T-cell (primary cell): ENCODE measurements at regions not wholly inside any gene's neighbourhood (a gene's known extent, or its start where the extent isn't known, plus 50 kb on each side); places are given as distances from the start of the nearest gene placed in this dataset.

Experiments used
- ATAC-seq, 4 experiments: fragments of 200-7000 bp in 3 of 4; fragments of 150-1000 bp in 1 of 4; cut with Tn5 transposase; replicated peaks in 1 of 4; 1 replicate in 3 of 4; 2 replicates in 1 of 4; pipeline ENCODE4 v1.10.0; 2021; ENCODE audit warnings: moderate library complexity in 3 of 4, mild to moderate bottlenecking in 2 of 4, moderate number of reproducible peaks in 1 of 4
- CTCF ChIA-PET, 2 donors: fragments of 300-600 bp; sonication (Branson Sonifier 250); formaldehyde crosslinking; loops; one replicate each; lab custom pipeline; 2022; ENCODE audit warnings: antibody characterized with exemption in 2 of 2; lab: Charles Lee
- POLR2A ChIA-PET, 2 donors: fragments of 300-600 bp; sonication (Branson Sonifier 250); formaldehyde crosslinking; loops; one replicate each; lab custom pipeline; 2022; ENCODE audit warnings: antibody characterized with exemption in 2 of 2; lab: Charles Lee
- DNase-seq, 35 experiments: peaks; one replicate each; pipeline versions ENCODE4 v3.0.0 to v3.0.0-alpha.2; 2013 to 2023
- H3K27ac ChIP-seq: one replicate; pipeline ENCODE4 v1.5.1; 2013; ENCODE audit warnings: low read length
- H3K27me3 ChIP-seq, 2 experiments: replicated peaks in 1 of 2; 1 replicate in 1 of 2; 2 replicates in 1 of 2; pipeline versions ENCODE4 v1.6.1 to v1.7.0; 2013; ENCODE audit warnings: low read length in 1 of 2, mixed read lengths in 1 of 2; ENCODE audit not compliant: control insufficient read depth in 2 of 2, insufficient read depth in 2 of 2; ENCODE audit errors: extremely low read depth in 1 of 2
- H3K36me3 ChIP-seq, 2 donors: 1 replicate in 1 of 2; 2 replicates in 1 of 2; pipeline versions ENCODE4 v1.6.1 to v1.7.0; 2013; ENCODE audit warnings: low read length in 1 of 2; ENCODE audit not compliant: control insufficient read depth in 2 of 2, insufficient read depth in 1 of 2; ENCODE audit errors: extremely low read depth in 1 of 2
- H3K4me1 ChIP-seq, 2 experiments: 1 replicate in 1 of 2; 2 replicates in 1 of 2; pipeline versions ENCODE4 v1.6.1 to v1.7.0; 2013; ENCODE audit warnings: low read length in 2 of 2, mixed read lengths in 1 of 2; ENCODE audit not compliant: insufficient read depth in 2 of 2, control insufficient read depth in 1 of 2; ENCODE audit errors: extremely low read depth in 1 of 2
- H3K4me3 ChIP-seq, 2 donors: 1 replicate in 1 of 2; 2 replicates in 1 of 2; pipeline versions ENCODE4 v1.5.1 to v1.7.0; 2013; ENCODE audit warnings: mild to moderate bottlenecking in 2 of 2, low read length in 1 of 2, moderate library complexity in 1 of 2; ENCODE audit not compliant: control insufficient read depth in 1 of 2; ENCODE audit errors: extremely low read depth in 1 of 2
- H3K9me3 ChIP-seq: 2 replicates; pipeline ENCODE4 v1.7.0; 2013
- H3K27ac Mint-ChIP-seq, 2 donors: one replicate each; pipeline ENCODE4 v1.8.0; 2020 to 2021; ENCODE audit warnings: mild to moderate bottlenecking in 2 of 2, mixed read lengths in 2 of 2
- H3K27me3 Mint-ChIP-seq, 2 donors: one replicate each; pipeline ENCODE4 v1.8.0; 2021 to 2022; ENCODE audit warnings: mixed read lengths in 2 of 2
- H3K36me3 Mint-ChIP-seq: one replicate; pipeline ENCODE4 v1.8.0; 2021; ENCODE audit warnings: mixed read lengths
- H3K4me1 Mint-ChIP-seq, 3 donors: one replicate each; pipeline ENCODE4 v1.8.0; 2020 to 2022; ENCODE audit warnings: mixed read lengths in 3 of 3, mild to moderate bottlenecking in 1 of 3
- H3K4me3 Mint-ChIP-seq, 3 donors: one replicate each; pipeline ENCODE4 v1.8.0; 2020 to 2022; ENCODE audit warnings: mild to moderate bottlenecking in 3 of 3, mixed read lengths in 3 of 3, moderate library complexity in 3 of 3
- H3K9me3 Mint-ChIP-seq, 3 donors: one replicate each; pipeline ENCODE4 v1.8.0; 2020 to 2022; ENCODE audit warnings: mixed read lengths in 3 of 3
- WGBS: methylation state at CpG from one replicate; pipeline ENCODE4 v1.1.5; 2013; ENCODE audit warnings: missing lambda C conversion rate; ENCODE audit not compliant: insufficient coverage; 5-methylcytosine and 5-hydroxymethylcytosine counted together

- Mint-ChIP-seq H3K36me3 (no peaks in the 10 kb centered on the region), H3K4me1 (no peaks in the 10 kb centered on the region), H3K27ac (no peak overlapping the region), H3K27me3 (peaks cover 0 to 13% of the 10 kb centered on the region in 2 donors), H3K9me3 (peaks cover 4 to 17% (median 5%) of the 10 kb centered on the region in 3 donors), H3K4me3 (no peak overlapping the region)
- ChIA-PET CTCF (no interaction called here), POLR2A (no interaction called here)
- Histone ChIP-seq H3K27me3 (peaks cover 0 to 4% of the 10 kb centered on the region in 2 experiments), H3K27ac (no peak overlapping the region), H3K4me3 (no peak overlapping the region), H3K4me1 (no peaks in the 10 kb centered on the region), H3K36me3 (no peaks in the 10 kb centered on the region), H3K9me3 (no peaks in the 10 kb centered on the region)
- ATAC-seq (no peak), DNase-seq (no peak)
- WGBS, result 63% methylated on average over 4 of the region's 4 CpGs
Observed at GRCh38 chr7:26526265-26526587, 234.6 kb downstream of the SNX10 start.

GRCh38 chr7:26531926-26532325 is 240.3 kb downstream of the SNX10 start:
- Histone ChIP-seq H3K27me3 (peaks cover 0 to 5% of the 10 kb centered on the region in 2 experiments), H3K36me3 (no peaks in the 10 kb centered on the region), H3K4me3 (no peak overlapping the region), H3K4me1 (no peaks in the 10 kb centered on the region), H3K27ac (no peak overlapping the region), H3K9me3 (no peaks in the 10 kb centered on the region)
- Mint-ChIP-seq H3K27ac (no peak overlapping the region), H3K36me3 (no peaks in the 10 kb centered on the region), H3K4me1 (peaks cover 0 to 7% (median 0%) of the 10 kb centered on the region in 3 donors), H3K4me3 (no peak overlapping the region), H3K27me3 (peaks cover 22 to 35% of the 10 kb centered on the region in 2 donors), H3K9me3 (no peaks in the 10 kb centered on the region)
- ATAC-seq (no peak), DNase-seq (no peak)
- ChIA-PET CTCF (no interaction called here), POLR2A (no interaction called here)
- no CpG with 5 or more reads among the region's 1 CpG for WGBS

DNA sequence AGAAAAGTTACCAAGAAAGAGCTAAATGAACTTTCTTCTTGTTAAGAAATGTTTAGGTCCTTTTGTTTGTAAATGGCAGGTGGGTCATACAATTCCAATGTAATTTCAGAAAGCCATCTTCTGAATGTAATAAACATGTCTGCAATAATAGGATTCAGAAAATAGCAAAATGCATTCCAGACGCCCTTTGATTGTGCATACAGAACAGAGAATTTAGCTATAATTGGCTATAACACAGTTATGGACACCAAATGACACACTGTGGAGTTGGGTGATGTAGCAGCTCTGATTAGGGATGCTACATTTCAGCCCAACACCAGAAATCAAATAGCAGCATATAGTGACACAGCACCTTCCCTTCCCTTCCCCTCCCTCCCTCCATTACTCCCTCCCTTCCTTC is 240.8 kb downstream of the SNX10 start:
- no peaks in the 10 kb centered on the region for H3K9me3 Mint-ChIP-seq
- no peaks in the 10 kb centered on the region for H3K36me3 Mint-ChIP-seq
- H3K4me1 Mint-ChIP-seq, result peaks cover 0 to 7% (median 0%) of the 10 kb centered on the region in 3 donors
- peaks cover 28 to 40% of the 10 kb centered on the region in 2 donors for H3K27me3 Mint-ChIP-seq
- CTCF ChIA-PET, result no interaction called here
- H3K27ac Mint-ChIP-seq, result no peak overlapping the region
- Histone ChIP-seq H3K9me3 (no peaks in the 10 kb centered on the region), H3K4me1 (no peaks in the 10 kb centered on the region), H3K27me3 (peaks cover 0 to 8% of the 10 kb centered on the region in 2 experiments), H3K36me3 (no peaks in the 10 kb centered on the region), H3K27ac (no peak overlapping the region), H3K4me3 (no peak overlapping the region)
- DNase-seq, result no peak
- POLR2A ChIA-PET, result no interaction called here
- no peak overlapping the region for H3K4me3 Mint-ChIP-seq
- no peak for ATAC-seq
- no CpG with 5 or more reads among the region's 1 CpG for WGBS

GRCh38 chr7:26533217-26533616 is 241.6 kb downstream of the SNX10 start:
- POLR2A ChIA-PET, result no interaction called here
- DNase-seq, result no peak
- Mint-ChIP-seq H3K9me3 (no peaks in the 10 kb centered on the region), H3K27ac (no peak overlapping the region), H3K27me3 (peaks cover 35 to 48% of the 10 kb centered on the region in 2 donors), H3K4me3 (no peak overlapping the region), H3K36me3 (no peaks in the 10 kb centered on the region), H3K4me1 (peaks cover 0 to 7% (median 0%) of the 10 kb centered on the region in 3 donors)
- CTCF ChIA-PET, result no interaction called here
- no peak for ATAC-seq
- H3K4me3 ChIP-seq, result no peak overlapping the region
- H3K27me3 ChIP-seq, result peaks cover 0 to 11% of the 10 kb centered on the region in 2 experiments
- no peak overlapping the region for H3K27ac ChIP-seq
- no peaks in the 10 kb centered on the region for H3K9me3 ChIP-seq
- no peaks in the 10 kb centered on the region for H3K4me1 ChIP-seq
- no CpG with 5 or more reads among the region's 4 CpGs for WGBS
- H3K36me3 ChIP-seq, result no peaks in the 10 kb centered on the region

DNA sequence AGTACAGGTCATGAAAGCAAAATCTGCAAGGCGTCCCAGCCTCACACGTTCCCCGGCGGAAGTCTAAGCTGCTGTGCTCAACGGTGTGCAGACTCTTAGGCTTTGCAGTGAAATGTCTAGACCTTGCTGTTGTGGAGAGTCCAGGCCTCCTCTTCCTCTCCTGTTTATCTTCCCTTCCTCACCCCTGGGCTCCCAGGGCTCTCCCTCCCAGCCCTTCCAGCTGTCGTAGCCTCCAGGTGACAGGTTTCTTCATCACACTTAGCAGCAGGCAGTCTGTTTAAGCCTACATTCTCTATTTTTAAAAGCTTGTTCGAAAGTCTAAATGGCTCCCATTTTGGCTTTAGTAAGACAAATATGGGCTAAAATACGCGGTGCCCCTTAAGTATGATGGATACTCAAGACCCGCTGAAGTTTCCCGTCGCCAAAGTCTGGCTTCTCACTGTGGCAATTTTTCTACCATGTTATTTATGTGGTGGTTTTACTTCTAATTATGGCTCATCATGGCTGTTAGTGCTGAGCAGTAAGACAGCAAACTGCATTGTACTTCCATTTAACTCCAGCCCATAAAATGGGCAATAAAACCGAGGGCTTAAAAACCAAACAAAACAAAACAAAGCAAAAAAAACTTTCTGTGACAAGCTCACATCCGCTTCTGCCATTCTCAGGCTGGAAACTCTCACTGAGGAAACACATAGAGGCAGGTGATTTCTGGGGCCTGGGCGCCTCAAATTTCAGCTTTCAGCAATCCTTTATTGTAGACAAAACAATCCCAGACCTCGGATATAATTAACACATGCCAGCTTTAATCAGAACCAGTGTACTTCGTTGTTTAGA is 243.2 kb downstream of the SNX10 start:
- DNase-seq (no peak), ATAC-seq (peak in 1 of 4 experiments; percentile 40)
- ChIA-PET CTCF (no interaction called here), POLR2A (no interaction called here)
- H3K27ac ChIP-seq, result no peak overlapping the region
- no peaks in the 10 kb centered on the region for H3K36me3 ChIP-seq
- peaks cover 0 to 11% of the 10 kb centered on the region in 2 experiments for H3K27me3 ChIP-seq
- H3K4me3 Mint-ChIP-seq, result peak overlapping the region in 1 of 3 donors; percentile 4
- peaks cover 39 to 55% of the 10 kb centered on the region in 2 donors for H3K27me3 Mint-ChIP-seq
- H3K36me3 Mint-ChIP-seq, result no peaks in the 10 kb centered on the region
- H3K9me3 ChIP-seq, result no peaks in the 10 kb centered on the region
- H3K4me1 Mint-ChIP-seq, result peaks cover 0 to 9% (median 0%) of the 10 kb centered on the region in 3 donors
- H3K27ac Mint-ChIP-seq, result peak overlapping the region in 1 of 2 donors; percentile 79
- no peak overlapping the region for H3K4me3 ChIP-seq
- H3K9me3 Mint-ChIP-seq, result no peaks in the 10 kb centered on the region
- H3K4me1 ChIP-seq, result no peaks in the 10 kb centered on the region
- 55% methylated on average over 7 of the region's 17 CpGs for WGBS

- Mint-ChIP-seq H3K27me3 (peaks cover 39 to 58% of the 10 kb centered on the region in 2 donors), H3K27ac (no peak overlapping the region), H3K4me3 (no peak overlapping the region), H3K36me3 (no peaks in the 10 kb centered on the region), H3K9me3 (no peaks in the 10 kb centered on the region), H3K4me1 (peaks cover 0 to 9% (median 0%) of the 10 kb centered on the region in 3 donors)
- H3K36me3 ChIP-seq, result no peaks in the 10 kb centered on the region
- CTCF ChIA-PET, result no interaction called here
- H3K27ac ChIP-seq, result no peak overlapping the region
- DNase-seq, result no peak
- H3K4me3 ChIP-seq, result no peak overlapping the region
- POLR2A ChIA-PET, result no interaction called here
- H3K9me3 ChIP-seq, result no peaks in the 10 kb centered on the region
- no peak for ATAC-seq
- WGBS, result 100% methylated on average over 1 of the region's 3 CpGs
- H3K4me1 ChIP-seq, result no peaks in the 10 kb centered on the region
- H3K27me3 ChIP-seq, result peaks cover 0 to 11% of the 10 kb centered on the region in 2 experiments
Observed at GRCh38 chr7:26535483-26536007, 243.9 kb downstream of the SNX10 start.
